GM12892 (cell line): ENCODE measurements at regions not wholly inside any gene's neighbourhood (a gene's known extent, or its start where the extent isn't known, plus 50 kb on each side); places are given as distances from the start of the nearest gene placed in this dataset.

ENCODE experiments used
- POLR2A ChIP-seq: IDR thresholded peaks from 2 replicates; pipeline ENCODE4 v1.6.1; 2011; ENCODE audit warnings: low read depth, low read length, control low read depth
- POLR2AphosphoS5 ChIP-seq: IDR thresholded peaks from 2 replicates; pipeline ENCODE4 v1.6.1; 2011; ENCODE audit warnings: low read depth, low read length, control low read depth
- TAF1 ChIP-seq: IDR thresholded peaks from 2 replicates; pipeline ENCODE4 v1.6.1; 2011; ENCODE audit warnings: low read depth, mild to moderate bottlenecking, control low read depth, low read length, borderline replicate concordance

DNA sequence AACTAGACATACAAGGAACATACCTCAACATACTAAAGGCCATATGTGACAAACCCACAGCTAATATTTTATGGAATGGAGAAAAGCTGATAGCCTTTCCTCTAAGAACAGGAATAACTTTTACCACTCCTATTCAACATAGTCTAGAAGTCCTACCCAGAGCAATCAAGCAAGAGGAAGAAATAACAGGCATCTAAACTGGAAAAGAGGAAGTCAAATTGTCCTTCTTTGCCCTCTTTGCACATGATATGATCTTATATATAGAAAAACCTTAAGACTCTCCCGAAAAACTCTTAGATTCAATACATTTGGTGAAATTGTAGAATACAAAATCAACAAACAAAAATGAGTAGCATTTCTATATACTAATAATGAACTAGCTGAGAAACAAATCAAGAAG lies 110.0 kb downstream of the ATP23 start:
- no peak for TF ChIP-seq POLR2AphosphoS5
- TF ChIP-seq TAF1: no peak
- TF ChIP-seq POLR2A: no peak
